A549 (cell line): ENCODE measurements at regions not wholly inside any gene's neighbourhood (a gene's known extent, or its start where the extent isn't known, plus 50 kb on each side); places are given as distances from the start of the nearest gene placed in this dataset.

Experiments used
- BHLHE40 ChIP-seq: IDR thresholded peaks from 2 replicates; pipeline ENCODE4 v1.6.1; 2012; ENCODE audit warnings: low read depth, low read length, inconsistent platforms
- CEBPB ChIP-seq, 2 experiments: fragments of >200 bp in 1 of 2; sonication (Bioruptor Twin) in 1 of 2; formaldehyde crosslinking in 1 of 2; IDR thresholded peaks; 2 replicates each; pipeline ENCODE4 v1.6.1; 2012 to 2016
- CTCF ChIP-seq: fragments of >200 bp; sonication (Bioruptor Twin); formaldehyde crosslinking; IDR thresholded peaks from 3 replicates; pipeline ENCODE4 v1.5.1; 2016
- HDAC2 ChIP-seq: fragments of 200-600 bp; sonication (generic); IDR thresholded peaks from 2 replicates; pipeline ENCODE4 v1.6.1; 2016
- KDM1A ChIP-seq: fragments of 200-600 bp; sonication (generic); IDR thresholded peaks from 2 replicates; pipeline ENCODE4 v1.6.1; 2016; ENCODE audit warnings: low read depth, mild to moderate bottlenecking
- KDM5A ChIP-seq: fragments of 200-600 bp; sonication (generic); IDR thresholded peaks from 2 replicates; pipeline ENCODE4 v1.6.1; 2016; ENCODE audit warnings: antibody characterized with exemption, mild to moderate bottlenecking
- MAX ChIP-seq: IDR thresholded peaks from 2 replicates; pipeline ENCODE4 v1.6.1; 2012
- TF ChIP-seq, protein P1 (sequence below): fragments of 450-650 bp; IDR thresholded peaks from 2 replicates; pipeline ENCODE4 v1.6.1; 2014; ENCODE audit warnings: antibody characterized with exemption
- TF ChIP-seq, protein P2 (sequence below): fragments of >200 bp; sonication (Bioruptor Twin); formaldehyde crosslinking; IDR thresholded peaks from 3 replicates; pipeline ENCODE4 v1.6.1; 2016

- TF ChIP-seq CTCF: no peak
- no peak for TF ChIP-seq BHLHE40
- no peak for TF ChIP-seq KDM1A
- no peak for TF ChIP-seq MAX
- TF ChIP-seq HDAC2: no peak
- TF ChIP-seq CEBPB (IDR thresholded peaks at IDR 0.05): no peak
- TF ChIP-seq, protein P1, sequence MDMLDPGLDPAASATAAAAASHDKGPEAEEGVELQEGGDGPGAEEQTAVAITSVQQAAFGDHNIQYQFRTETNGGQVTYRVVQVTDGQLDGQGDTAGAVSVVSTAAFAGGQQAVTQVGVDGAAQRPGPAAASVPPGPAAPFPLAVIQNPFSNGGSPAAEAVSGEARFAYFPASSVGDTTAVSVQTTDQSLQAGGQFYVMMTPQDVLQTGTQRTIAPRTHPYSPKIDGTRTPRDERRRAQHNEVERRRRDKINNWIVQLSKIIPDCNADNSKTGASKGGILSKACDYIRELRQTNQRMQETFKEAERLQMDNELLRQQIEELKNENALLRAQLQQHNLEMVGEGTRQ: no peak
- TF ChIP-seq KDM5A: no peak
- TF ChIP-seq, protein P2, sequence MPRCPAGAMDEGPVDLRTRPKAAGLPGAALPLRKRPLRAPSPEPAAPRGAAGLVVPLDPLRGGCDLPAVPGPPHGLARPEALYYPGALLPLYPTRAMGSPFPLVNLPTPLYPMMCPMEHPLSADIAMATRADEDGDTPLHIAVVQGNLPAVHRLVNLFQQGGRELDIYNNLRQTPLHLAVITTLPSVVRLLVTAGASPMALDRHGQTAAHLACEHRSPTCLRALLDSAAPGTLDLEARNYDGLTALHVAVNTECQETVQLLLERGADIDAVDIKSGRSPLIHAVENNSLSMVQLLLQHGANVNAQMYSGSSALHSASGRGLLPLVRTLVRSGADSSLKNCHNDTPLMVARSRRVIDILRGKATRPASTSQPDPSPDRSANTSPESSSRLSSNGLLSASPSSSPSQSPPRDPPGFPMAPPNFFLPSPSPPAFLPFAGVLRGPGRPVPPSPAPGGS: no peak
Measured at GRCh38 chr1:104617474-104617873, 867.8 kb downstream of the AMY1C start.
